Gastrocnemius medialis (tissue), 4 donors: ENCODE measurements at regions not wholly inside any gene's neighbourhood (a gene's known extent, or its start where the extent isn't known, plus 50 kb on each side); places are given as distances from the start of the nearest gene placed in this dataset.

ENCODE experiments used
- ATAC-seq, 2 donors: fragments of 150-250 bp; one replicate each; pipeline ENCODE4 v1.9.1; 2016
- DNase-seq, 2 donors: peaks; one replicate each; pipeline ENCODE4 v3.0.0-alpha.2; 2019
- H3K27ac ChIP-seq, 4 donors: fragments of 200-600 bp; sonication (generic); 1 replicate in 1 of 4; 2 replicates in 3 of 4; pipeline ENCODE4 v1.5.1; 2016 to 2018; ENCODE audit warnings: mild to moderate bottlenecking in 2 of 4, moderate library complexity in 1 of 4
- H3K27me3 ChIP-seq, 3 donors: fragments of 200-600 bp; sonication (generic) in 2 of 3; 1 replicate in 1 of 3; 2 replicates in 2 of 3; pipeline versions ENCODE4 v1.5.1 to v1.6.0; 2016 to 2019; ENCODE audit warnings: mild to moderate bottlenecking in 1 of 3, moderate library complexity in 1 of 3
- H3K36me3 ChIP-seq, 2 donors: fragments of 200-600 bp; sonication (generic) in 1 of 2; one replicate each; pipeline ENCODE4 v1.5.1; 2017 to 2018
- H3K4me1 ChIP-seq, 2 donors: fragments of 200-600 bp; sonication (generic) in 1 of 2; one replicate each; pipeline ENCODE4 v1.5.1; 2016 to 2017; ENCODE audit warnings: mild to moderate bottlenecking in 2 of 2
- H3K4me3 ChIP-seq, 4 donors: fragments of 200-600 bp; sonication (generic) in 3 of 4; 1 replicate in 1 of 4; 2 replicates in 3 of 4; pipeline ENCODE4 v1.5.1; 2016 to 2019; ENCODE audit warnings: mild to moderate bottlenecking in 2 of 4
- H3K9me3 ChIP-seq, 3 donors: fragments of 200-600 bp; sonication (generic) in 2 of 3; 1 replicate in 1 of 3; 2 replicates in 2 of 3; pipeline ENCODE4 v1.5.1; 2016 to 2019
- POLR2A ChIP-seq, 2 donors: fragments of 450-650 bp; IDR thresholded peaks; one replicate each; pipeline ENCODE4 v1.6.1; 2017; ENCODE audit warnings: antibody characterized with exemption in 2 of 2, mild to moderate bottlenecking in 2 of 2, moderate library complexity in 2 of 2
- in situ Hi-C, 4 donors: fragments of 200-750 bp; cut with MboI; loops; one replicate each; pipeline versions ENCODE4 v1.15.0 to v1.8.0; 2017; ENCODE audit warnings: low sequenced_read_pairs in 4 of 4
- intact Hi-C: fragments of 100-400 bp; cut with DNase I; formaldehyde crosslinking; loops from one replicate; pipeline ENCODE4 v1.15.1; 2023; ENCODE audit warnings: low total_unique reads
- TF ChIP-seq, protein P1 (sequence below), 5 experiments: fragments of 450-650 bp in 3 of 5; fragments of 200-600 bp in 2 of 5; sonication (generic) in 2 of 5; IDR thresholded peaks in 4 of 5; conservative IDR thresholded peaks in 1 of 5; 1 replicate in 4 of 5; 2 replicates in 1 of 5; pipeline ENCODE4 v1.5.1; 2016 to 2019; ENCODE audit warnings: antibody characterized with exemption in 5 of 5, mild to moderate bottlenecking in 3 of 5, moderate library complexity in 3 of 5

DNA sequence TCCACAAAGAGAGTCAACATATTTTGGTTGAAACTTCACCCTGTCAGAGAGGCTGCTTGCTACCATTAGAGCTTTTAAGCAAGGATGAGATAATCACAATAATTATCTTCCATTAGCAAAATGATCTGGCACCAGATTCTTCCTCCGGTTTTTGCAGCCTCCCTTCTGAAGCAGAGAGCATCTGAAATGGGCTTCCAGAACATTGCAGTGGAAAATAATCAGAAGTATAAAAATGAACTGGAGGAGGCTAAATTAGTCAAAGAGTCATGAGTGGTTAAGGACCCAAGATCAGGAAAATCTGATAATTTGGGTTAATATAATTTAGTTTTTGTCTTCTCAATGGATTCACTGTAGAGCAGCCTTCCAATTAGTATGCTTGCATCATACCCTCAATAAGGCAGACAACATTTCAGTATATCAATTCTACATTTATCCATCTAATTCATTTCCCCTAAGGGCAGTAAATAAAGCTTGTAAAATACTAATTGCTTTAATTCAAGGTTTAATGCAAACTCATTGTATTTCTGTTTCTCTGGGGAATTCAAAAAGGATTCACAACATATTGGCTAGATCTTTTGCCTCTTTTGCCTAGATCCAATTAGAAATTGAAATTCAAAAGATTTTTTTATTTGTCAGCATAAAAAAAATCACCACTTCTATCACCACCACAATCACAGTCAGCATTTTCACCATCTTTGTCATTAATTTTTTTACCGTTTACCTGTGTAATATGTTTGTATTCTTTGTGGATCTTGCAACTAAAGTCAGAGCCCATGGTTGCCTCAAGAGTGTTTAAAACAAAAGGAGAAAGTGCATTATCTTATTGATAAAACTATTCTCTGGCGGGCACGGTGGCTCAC lies 537.2 kb upstream of the DCC start:
- H3K36me3 ChIP-seq = no peaks in the 10 kb centered on the region
- H3K27me3 ChIP-seq = no peaks in the 10 kb centered on the region
- peaks cover 0 to 5% (median 0%) of the 10 kb centered on the region in 3 donors for H3K9me3 ChIP-seq
- TF ChIP-seq POLR2A (IDR thresholded peaks at IDR 0.05) = no peak
- TF ChIP-seq, protein P1, sequence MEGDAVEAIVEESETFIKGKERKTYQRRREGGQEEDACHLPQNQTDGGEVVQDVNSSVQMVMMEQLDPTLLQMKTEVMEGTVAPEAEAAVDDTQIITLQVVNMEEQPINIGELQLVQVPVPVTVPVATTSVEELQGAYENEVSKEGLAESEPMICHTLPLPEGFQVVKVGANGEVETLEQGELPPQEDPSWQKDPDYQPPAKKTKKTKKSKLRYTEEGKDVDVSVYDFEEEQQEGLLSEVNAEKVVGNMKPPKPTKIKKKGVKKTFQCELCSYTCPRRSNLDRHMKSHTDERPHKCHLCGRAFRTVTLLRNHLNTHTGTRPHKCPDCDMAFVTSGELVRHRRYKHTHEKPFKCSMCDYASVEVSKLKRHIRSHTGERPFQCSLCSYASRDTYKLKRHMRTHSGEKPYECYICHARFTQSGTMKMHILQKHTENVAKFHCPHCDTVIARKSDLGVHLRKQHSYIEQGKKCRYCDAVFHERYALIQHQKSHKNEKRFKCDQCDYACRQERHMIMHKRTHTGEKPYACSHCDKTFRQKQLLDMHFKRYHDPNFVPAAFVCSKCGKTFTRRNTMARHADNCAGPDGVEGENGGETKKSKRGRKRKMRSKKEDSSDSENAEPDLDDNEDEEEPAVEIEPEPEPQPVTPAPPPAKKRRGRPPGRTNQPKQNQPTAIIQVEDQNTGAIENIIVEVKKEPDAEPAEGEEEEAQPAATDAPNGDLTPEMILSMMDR (IDR thresholded peaks at IDR 0.05 in 4 of 5, conservative IDR thresholded peaks at IDR 0.05 in 1 of 5) = no peak
- in situ Hi-C loops (no loop called here), intact Hi-C loops (no loop called here)
- no peak overlapping the region for H3K4me3 ChIP-seq
- no peaks in the 10 kb centered on the region for H3K4me1 ChIP-seq
- H3K27ac ChIP-seq = no peak overlapping the region
- DNase-seq (no peak), ATAC-seq (no peak)

DNA sequence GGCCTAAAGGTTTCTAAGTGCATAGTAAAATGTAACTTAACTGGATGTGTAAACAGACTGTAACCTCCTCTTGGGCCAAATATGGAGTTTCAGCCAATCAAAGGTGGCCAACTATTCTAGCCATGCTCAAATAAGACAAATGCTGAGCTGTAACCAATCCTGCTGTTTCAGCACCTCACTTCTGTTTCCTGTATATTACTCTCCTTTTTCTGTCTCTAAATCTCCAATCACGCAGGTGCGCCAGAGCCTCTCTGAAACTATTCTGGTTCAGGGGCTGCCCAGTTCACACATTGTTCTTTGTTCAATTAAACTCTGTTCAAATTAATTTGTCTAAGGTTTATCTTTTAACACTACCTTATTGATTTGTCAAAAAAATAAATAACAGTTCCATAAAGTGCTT lies 532.7 kb upstream of the DCC start:
- ATAC-seq (no peak), DNase-seq (no peak)
- Histone ChIP-seq H3K4me1 (no peaks in the 10 kb centered on the region), H3K4me3 (no peak overlapping the region), H3K27ac (no peak overlapping the region), H3K27me3 (no peaks in the 10 kb centered on the region), H3K9me3 (no peaks in the 10 kb centered on the region), H3K36me3 (no peaks in the 10 kb centered on the region)
- in situ Hi-C loops (no loop called here), intact Hi-C loops (no loop called here)
- TF ChIP-seq, protein P1 (IDR thresholded peaks at IDR 0.05 in 4 of 5, conservative IDR thresholded peaks at IDR 0.05 in 1 of 5) = no peak
- TF ChIP-seq POLR2A (IDR thresholded peaks at IDR 0.05) = no peak

DNA sequence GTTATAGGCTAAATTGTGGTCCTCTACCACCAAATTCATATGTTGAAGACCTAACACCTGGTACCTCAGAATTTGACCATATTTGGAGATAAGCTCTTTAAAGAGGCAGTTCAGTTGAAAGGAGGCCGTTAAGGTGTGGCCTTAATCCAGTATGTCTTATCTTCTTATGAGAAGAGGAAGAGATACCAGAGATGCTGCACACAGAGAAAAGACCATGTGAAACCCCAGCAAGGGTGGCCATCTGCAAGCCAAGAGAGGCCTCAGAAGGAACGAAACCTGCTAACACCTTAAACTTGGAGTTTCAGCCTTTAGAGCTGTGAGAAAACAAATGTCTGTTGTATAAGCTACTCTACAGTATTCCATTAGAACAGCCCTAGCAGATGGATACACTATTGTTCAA lies 528.1 kb upstream of the DCC start:
- intact Hi-C loops (no loop called here), in situ Hi-C loops (no loop called here)
- no peaks in the 10 kb centered on the region for H3K36me3 ChIP-seq
- no peak for ATAC-seq
- H3K27ac ChIP-seq = no peak overlapping the region
- TF ChIP-seq, protein P1 (IDR thresholded peaks at IDR 0.05 in 4 of 5, conservative IDR thresholded peaks at IDR 0.05 in 1 of 5) = no peak
- TF ChIP-seq POLR2A (IDR thresholded peaks at IDR 0.05) = no peak
- no peak overlapping the region for H3K4me3 ChIP-seq
- DNase-seq = no peak
- no peaks in the 10 kb centered on the region for H3K4me1 ChIP-seq
- H3K27me3 ChIP-seq = no peaks in the 10 kb centered on the region
- H3K9me3 ChIP-seq = no peaks in the 10 kb centered on the region

DNA sequence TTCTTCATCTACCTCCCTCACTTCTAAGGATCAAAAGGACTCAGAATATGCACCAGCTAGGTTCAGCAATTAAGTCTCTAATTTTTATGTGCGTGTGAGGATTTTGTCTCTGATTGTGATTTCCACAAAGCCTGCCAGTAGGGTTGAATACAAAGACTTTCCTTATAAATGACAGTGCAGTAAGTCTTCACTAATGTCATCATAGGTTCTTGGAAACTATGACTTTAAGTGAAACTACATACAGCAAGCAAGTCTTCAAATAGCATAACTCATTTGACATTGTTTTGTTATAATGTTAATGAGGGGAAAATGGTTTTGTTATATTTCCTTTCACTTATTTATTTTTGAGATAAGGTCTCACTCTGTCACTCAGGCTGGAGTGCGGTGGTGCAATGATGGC lies 526.3 kb upstream of the DCC start:
- Histone ChIP-seq H3K9me3 (no peaks in the 10 kb centered on the region), H3K27me3 (no peaks in the 10 kb centered on the region), H3K36me3 (no peaks in the 10 kb centered on the region), H3K27ac (no peak overlapping the region), H3K4me3 (no peak overlapping the region), H3K4me1 (no peaks in the 10 kb centered on the region)
- in situ Hi-C loops (no loop called here), intact Hi-C loops (no loop called here)
- no peak for ATAC-seq
- TF ChIP-seq, protein P1 (IDR thresholded peaks at IDR 0.05 in 4 of 5, conservative IDR thresholded peaks at IDR 0.05 in 1 of 5) = no peak
- no peak for TF ChIP-seq POLR2A (IDR thresholded peaks at IDR 0.05)
- no peak for DNase-seq
